DLD1 (cell line): ENCODE measurements at regions not wholly inside any gene's neighbourhood (a gene's known extent, or its start where the extent isn't known, plus 50 kb on each side); places are given as distances from the start of the nearest gene placed in this dataset.

Experiments
- in situ Hi-C: cut with HindIII; loops from 2 replicates; pipeline ENCODE4 v1.10.0; 2017; ENCODE audit warnings: low sequenced_read_pairs

DNA sequence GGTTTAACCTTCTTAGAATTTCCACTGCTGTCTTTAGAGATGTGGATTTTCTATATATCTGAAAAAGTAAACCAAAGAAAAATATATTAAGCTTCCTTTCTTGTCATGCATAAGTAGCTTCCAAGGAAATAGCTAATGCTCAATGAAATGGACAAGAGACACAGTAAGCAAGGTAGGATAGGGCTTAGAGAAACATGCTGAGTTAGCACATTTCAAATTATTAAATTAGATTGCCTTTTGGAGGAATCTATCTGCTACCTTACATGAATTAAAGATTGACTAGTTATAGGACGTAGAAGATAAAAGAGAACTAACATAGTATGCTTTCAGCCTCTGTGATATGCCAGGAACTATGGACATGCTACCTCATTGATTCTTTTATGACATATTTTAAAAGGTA is 824.6 kb downstream of the TUSC7 start:
- in situ Hi-C loops, result no loop called here

DNA sequence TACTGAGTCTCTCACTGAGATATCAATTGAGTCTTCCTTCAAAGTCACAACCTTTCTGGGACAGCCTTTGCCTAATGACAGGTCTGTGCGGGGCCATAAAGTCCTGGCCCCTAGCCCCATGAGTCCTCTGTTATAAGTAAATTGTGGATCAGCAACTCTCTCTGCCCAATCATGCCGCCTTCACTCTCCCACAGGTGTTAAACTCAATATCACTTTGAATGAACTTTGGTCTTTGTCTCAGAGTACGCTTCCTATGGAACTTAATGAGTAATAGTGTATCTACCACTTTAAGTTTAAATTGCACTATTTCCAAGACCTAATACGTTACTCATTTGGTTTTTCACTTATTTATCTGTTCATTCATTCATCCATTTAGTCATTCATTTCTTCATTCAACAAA is 826.4 kb downstream of the TUSC7 start:
- in situ Hi-C loops, result no loop called here

DNA sequence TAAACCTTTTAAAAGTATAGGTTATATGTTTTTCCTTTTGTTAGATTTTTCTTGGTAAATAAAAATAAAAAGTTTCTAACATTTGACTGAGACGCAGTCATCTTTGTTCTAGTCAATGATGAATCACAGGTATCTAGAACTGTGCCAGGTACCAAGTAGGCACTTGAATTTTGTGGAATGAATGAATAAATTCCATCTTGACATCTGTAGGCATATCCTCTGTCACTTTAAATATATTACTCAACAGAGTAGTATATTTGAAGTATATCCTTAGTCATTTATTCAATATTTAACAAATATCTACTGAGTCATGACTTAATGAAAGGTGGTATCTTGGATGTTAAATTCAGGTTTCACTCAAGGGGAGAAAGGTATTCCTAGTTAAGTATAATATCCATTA is 828.4 kb downstream of the TUSC7 start:
- in situ Hi-C loops, result no loop called here

DNA sequence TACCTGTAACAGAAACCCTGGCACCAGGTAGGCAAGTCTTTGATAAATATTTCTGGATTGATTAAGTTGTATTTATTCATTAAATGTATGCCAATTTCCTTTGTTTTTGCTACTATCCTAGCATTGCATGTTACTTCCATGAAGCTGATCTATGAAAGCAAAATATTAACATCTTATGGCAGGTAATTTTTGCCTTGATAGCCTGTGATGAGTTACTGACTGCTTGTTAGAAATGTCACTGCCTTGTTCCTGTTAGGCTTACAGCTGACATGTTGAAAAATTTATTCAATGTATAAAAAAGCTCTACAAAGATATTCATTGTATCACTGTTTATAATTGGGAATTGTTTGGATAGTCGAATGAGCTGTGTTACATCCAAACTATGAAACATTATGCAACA is 830.1 kb downstream of the TUSC7 start:
- in situ Hi-C loops, result no loop called here

DNA sequence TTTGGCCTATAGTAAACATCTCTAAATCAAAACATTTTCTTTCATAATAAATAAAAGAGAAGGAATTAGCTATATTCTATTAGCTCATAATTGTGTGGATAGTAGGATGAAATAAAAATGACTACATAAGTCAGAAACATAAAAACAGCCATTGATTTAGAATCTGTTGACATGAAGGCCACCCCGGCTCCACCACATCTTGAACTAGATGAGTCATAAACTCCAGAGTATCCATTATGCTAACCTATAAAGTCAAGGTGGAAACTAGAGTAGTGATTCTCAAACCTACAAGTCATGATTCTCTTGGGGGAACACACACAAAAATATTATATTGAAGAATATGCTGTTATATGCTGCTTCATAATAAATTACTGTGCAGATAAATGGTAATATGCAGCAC is 831.0 kb downstream of the TUSC7 start:
- in situ Hi-C loops, result no loop called here

DNA sequence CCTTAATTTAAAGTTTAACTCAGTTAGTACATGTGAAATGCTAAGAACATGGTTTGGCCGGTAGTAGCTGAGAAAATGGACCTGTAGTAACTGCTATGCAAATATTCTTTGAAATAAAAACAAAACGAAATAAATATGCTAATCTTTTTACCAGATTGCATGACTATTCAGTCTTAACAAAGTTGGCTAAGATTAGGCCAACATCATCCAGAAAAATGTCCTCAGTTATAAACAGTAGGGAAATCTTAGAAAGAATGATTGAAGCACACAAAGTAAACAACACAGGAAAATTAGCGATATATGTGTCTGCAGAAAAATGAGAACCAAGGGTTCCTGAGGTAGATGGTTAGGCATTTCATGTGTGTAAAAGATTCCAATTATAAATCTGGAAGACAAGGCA is 832.1 kb downstream of the TUSC7 start:
- in situ Hi-C loops, result no loop called here

DNA sequence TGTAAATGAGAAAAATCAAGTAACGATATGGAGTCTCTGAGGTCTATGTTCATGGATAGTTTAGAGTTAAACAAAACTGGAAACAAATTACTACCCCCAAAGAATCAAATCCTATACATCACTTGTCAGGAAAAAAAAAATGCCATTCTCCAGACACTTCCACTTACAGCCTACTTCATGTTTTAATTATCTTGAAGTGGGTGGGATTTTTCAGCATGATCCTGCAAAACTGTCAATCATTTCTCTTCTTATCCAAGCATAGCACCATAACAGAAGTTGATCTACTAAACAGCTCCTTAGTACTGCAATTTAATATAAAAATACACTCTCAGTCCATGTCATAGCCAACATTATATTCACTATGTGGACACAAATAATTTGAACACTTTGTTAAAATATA is 833.9 kb downstream of the TUSC7 start:
- in situ Hi-C loops, result no loop called here

DNA sequence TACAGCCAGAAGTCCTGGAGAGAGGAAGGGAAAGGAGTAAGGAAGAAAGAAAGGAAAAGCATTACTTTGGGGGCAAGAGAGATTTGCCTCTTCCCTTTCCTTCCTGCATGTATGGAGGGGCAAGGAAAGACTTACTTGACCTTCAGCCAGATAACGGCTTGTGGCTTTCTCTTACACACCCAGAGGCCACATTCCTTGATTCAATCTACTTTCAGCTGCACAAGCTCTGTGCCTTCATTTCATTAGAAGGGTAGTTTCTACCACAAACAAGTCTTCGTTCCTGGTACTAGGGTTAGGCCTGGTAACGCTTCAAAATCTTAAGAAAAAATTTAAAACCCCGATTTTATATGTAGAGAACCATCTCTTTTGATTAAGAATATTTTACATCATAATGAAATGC is 835.9 kb downstream of the TUSC7 start:
- in situ Hi-C loops, result no loop called here

DNA sequence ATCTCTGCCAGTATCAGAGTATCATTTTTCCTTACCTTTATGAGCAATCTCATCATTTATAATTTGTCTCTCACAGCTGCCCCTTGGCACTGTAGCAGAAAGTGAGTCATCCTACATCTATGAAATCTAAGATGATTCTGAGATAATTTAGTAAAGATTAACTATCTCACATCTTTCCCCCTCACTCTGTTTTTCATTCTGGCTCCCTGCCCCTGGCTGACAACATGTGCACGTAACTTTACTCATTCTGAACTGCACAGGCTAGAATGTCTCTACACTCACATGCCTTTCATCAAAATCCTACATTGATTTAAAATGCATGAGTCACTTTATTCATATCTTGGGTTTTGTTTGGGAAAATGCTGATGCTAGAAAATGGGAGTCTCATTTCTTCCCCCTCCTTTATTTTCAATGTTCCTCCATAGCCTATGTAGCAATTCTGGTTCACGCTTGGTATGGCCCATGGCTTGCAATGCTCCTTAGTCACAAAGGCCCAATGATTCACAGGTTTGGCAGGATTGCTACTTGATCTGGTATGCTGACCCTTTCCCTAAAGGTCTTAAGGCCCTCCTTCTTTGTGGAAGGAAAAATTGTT is 838.5 kb downstream of the TUSC7 start:
- in situ Hi-C loops, result no loop called here

DNA sequence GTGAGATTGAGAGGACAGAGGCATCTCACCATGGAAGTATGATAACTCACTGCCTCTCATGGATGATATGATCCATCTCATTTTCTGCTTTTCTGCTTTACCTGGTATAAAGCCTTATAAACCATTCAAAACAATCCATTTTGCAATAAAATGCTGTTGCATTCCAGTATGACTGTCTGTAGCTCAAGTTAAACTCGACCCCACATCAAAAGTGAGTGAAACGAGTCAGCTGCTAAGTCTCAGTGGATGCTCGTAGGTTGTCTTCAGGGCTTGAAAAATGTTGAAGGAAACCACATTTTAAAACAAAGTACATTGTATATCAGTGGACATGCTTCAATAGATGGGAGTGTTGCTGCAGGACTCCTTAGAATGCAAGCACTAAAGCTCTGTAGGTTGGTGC is 839.0 kb downstream of the TUSC7 start:
- in situ Hi-C loops, result no loop called here

DNA sequence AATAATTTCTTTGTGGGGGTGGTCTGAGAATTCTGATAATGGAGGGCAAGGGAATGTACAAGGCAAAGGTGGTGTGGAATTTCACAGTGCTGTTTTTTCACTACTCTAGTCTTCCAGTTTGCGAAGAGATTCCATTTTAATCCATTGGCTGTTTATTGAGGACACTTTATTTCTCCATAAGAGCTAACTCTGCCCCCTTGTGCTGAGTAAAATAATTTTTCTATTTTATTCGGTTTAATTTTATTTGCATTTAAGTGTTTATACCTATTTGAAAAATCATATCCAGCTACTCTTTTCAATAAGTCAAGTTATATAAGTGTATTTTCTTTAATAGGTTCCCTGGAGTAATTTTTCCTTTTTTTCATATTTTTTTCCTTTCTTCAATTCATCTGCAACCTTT is 840.1 kb downstream of the TUSC7 start:
- in situ Hi-C loops, result no loop called here

DNA sequence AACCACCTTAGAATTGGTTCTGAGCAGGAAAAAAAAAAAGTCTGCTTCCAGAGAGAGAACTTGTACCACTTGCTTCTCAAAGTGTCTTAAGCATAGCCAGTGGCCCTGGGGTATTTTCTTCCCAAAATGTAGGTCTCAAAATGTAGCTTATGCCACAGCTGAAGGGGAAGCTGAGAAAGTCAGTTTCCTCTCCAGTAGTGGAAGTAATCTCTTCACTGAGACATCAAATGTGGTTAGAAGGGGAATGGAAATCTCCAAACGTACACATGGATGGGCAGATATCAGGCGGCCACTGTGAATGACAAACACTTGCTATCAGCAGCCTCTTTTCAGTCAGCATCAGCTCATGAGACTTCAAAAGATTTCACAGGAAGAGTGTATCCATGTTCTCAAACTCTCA is 841.2 kb downstream of the TUSC7 start:
- in situ Hi-C loops, result no loop called here

DNA sequence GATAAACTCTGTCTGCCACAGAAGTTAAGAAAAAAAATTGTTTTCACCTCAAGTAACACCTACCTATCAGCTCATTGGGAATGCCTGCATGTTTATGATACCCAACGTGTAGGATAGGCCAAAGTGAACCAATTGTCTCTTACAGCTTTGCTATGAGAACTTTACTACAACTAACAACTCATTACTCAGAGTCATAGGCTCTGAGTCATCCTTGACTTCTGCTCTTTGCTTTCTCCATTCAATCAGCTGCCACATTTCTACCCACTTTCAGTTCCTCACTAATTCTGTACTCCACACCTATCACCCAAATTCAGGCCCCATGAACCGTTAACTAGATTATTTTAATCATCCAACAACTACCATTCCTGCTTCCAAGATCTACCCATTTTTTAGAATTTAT is 843.9 kb downstream of the TUSC7 start:
- in situ Hi-C loops, result no loop called here

DNA sequence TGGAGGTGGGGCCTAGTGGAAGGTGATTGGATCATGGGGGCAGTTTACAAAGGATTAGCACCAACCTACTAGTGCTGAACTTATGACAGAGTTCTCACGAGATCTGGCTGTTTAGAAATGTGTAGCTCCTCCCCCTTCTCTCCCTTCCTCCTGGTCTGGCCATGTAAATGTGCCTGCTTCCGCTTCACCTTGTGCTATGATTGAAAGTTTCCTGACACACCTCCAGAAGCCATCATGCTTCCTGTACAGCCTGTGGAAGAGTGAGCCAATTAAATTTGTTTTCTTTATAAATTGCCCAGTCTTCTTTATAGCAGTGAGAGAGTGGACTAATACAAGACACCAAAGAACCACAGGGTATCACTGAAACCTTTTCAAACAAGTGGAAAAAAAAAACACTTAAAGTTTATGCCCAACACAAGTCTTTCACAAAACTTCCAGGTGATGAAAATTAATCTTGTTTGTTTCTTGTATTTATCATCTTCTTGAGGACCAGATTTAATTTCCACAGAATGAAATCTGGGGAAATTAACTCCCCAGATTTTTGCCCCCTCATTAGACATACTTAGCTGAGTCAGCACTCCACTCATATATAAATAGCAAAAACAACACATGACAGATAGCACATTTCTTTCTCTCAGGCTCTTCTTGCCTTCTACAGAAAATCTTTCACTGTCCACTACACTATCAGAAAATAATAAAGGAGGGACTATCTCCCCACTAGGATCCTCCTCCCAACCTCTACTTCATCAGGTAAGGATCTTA is 847.2 kb downstream of the TUSC7 start:
- in situ Hi-C loops, result no loop called here

DNA sequence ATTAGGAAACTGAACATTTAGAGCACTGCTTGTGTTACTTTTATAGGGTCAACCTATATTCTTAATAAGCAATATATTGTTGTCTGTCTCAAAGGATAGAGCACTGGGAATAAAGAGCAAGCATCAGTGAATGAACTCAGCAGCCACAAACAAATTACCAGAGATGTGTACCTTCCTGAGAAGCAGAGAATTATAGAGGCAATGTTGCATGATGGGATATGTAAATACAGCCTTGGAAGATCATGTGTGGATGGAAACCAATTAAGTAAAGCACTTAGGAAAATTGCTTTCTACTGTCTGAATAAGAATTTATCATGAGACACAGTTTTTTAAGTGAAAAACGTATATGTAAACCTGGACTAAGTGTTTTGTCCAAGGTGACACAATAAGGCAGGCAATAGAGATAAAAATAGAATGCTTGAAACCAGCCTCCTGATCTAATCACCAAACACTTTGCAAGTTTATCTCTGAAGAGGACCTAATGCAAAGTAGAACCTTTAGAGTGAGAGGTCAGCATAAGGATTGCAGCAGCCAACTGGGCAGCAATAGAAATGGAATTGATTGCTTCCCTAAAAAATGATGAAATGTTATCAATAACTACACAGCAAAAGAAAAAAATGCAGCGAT is 848.0 kb downstream of the TUSC7 start:
- in situ Hi-C loops, result no loop called here

DNA sequence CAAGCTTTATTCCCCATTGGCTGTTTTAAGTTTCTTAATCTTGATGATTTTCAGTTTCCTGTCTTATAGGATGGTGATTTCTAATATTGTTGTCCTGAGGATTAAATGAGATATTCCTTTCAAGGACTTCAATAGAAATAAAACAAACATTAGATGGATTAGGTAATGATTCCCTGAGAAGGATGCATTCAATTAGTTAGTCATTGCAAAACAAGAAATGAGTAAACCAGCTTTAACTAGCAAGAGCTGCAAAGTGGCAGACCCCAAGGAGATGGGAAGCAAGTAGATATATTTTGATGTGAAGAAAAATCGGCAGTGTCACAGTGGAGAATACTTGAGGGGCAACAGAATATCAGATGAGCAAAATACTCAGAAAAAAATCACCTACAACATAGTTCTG is 849.1 kb downstream of the TUSC7 start:
- in situ Hi-C loops, result no loop called here

DNA sequence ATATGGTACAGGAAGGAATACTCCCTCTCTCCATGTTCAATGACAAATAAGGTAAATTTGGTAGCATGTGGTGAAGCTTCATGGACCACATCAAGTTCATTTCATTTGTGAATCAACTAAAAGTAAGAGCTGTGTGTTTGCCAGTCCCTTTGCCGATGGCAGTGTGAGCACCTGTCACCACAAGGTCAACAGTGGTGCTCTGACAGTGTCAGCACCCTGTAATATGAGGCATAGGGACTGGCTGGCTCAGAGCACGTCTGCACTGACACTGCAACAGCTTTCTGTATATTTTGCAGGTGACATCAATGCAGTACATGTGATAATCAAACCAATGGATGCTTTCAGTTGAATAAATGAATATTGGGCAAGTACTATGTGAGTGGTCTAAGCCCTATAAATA is 852.4 kb downstream of the TUSC7 start:
- in situ Hi-C loops, result no loop called here

DNA sequence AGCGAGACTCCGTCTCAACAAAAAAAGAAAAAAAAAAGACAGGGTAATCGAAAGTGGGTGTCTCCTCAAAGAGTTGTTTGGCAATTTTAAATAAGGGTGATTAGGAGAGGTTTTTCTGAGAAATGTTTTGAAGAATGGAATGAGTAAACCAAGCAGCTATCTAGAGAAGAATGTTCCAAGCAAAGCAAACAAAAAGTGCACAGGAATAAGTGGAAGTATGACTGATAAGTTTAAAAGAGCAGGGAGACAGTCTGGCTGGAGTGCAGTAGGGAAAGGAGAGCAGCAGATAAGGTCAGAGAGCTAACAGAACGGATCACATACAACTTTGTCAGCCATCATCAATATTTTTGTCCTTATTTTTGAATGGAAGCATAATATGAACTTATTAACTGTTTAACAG is 853.5 kb downstream of the TUSC7 start:
- in situ Hi-C loops, result no loop called here

DNA sequence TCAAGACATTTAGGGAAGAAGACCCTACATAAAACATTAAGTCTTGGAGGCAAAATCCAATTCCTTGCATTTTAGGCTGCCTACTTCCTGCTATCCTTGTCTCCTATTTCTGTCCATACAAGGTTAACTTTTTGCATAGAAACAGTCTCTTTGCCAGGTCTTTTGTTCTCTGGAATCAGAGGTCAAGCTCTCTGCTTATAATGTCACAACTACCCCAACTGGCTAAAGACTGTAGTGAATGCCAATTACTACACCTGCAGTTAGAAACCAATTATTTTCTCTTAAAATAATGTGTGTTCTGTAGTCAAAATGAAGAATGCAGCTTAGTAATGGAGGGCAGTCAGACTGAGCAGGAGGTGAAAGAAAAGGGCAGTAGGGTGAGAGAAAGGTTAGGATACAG is 856.2 kb downstream of the TUSC7 start:
- in situ Hi-C loops, result no loop called here

DNA sequence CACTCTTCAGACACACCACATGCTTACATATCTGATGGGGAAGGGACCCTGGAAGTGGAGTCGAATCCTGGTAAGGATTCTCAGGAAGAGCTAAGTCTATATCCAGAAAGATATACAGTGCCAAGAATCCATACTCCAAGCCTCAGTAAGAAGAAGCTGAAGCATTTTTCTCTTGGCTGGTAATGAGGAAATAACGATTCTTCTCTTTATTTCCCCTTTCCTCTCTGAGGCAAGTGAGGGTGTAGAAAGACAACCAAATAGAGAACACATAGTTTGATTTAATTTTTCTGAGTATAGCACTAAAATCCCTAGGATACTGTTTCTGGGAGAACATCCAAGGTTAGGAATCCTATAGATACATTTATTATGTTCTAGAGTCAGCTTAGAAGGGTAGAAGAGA is 857.3 kb downstream of the TUSC7 start:
- in situ Hi-C loops, result no loop called here

DNA sequence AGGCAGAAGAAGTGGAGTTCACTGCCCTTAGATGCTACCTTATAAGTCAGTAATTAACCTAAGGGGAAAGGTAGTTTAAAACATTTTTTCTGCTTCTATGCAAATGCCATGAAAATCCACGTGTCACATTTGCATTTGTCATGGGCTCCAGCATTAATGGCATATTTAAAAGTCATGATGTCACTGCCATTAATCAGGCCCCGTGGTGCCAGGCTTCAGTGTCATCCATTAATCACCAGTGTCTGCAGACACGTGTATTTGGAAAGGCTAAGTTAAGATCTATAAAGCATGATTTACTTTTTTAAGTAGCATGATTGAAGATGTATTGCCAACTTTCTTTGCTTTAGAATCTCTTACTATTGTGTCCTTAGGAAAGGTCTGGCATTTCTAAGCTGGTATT is 857.8 kb downstream of the TUSC7 start:
- in situ Hi-C loops, result no loop called here

DNA sequence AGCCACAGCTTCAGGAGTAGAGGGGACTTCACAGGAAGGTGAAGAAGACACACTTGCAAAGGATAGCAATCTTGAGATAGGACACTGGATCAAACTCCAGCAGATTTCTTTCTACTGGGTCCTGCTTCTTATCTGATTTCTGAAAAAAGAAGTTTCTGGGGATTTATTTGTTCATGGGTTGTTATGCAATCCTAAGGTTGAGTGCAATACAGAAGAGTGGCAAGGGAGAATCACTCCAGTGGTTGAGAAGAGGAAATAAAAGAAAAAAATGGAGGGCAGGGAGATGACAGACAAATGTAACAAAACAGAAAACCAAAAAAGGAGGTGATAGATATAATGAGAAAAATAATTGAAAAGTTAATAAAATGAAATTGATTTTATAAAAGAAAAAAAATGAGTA is 858.3 kb downstream of the TUSC7 start:
- in situ Hi-C loops, result no loop called here

DNA sequence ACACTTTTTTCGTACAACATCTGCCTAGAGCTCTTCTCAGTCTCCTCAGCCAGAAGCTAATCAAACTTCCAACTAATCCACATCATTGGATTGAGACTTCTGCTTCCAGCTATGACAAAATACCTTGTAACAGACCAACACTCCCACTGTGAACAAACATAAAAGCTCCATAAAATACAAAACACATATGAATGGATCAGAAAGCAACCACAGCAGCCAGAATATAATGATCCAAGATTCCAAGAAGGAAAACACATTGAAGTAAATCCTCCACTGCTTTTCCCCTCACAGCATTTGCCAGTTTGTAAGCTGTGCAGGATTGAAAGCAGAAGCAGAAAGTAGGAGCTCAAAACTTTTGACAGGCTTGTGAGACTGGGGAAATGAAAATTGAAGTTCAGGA is 863.2 kb downstream of the TUSC7 start:
- in situ Hi-C loops, result no loop called here
